ENCODE measurements at regions not wholly inside any gene's neighbourhood (a gene's known extent, or its start where the extent isn't known, plus 50 kb on each side); places are given as distances from the start of the nearest gene placed in this dataset.

- TF ChIP-seq YY1 (IDR thresholded peaks at IDR 0.05; ENCODE audit: insufficient read depth, insufficient read length): no peak
- no peak for TF ChIP-seq ZNF274 (IDR thresholded peaks at IDR 0.05; ENCODE audit: low read depth, low read length)
- no peak for TF ChIP-seq SUZ12 (IDR thresholded peaks at IDR 0.05; ENCODE audit: extremely low read depth, insufficient read depth, insufficient read length)
Measured at GRCh38 chr2:222771832-222772231, 89.0 kb upstream of the ACSL3 start.
